GM13977 (cell line): ENCODE measurements at regions not wholly inside any gene's neighbourhood (a gene's known extent, or its start where the extent isn't known, plus 50 kb on each side); places are given as distances from the start of the nearest gene placed in this dataset.

ENCODE experiments used
- DNase-seq: peaks from one replicate; pipeline ENCODE4 v3.0.0; 2012; ENCODE audit warnings: low spot score
- in situ Hi-C: fragments of 300-500 bp; cut with MboI; formaldehyde crosslinking; loops from one replicate; pipeline ENCODE4 v1.12.0; 2022; ENCODE audit warnings: low sequenced_read_pairs, low pct_unique_long_range_greater_than_20kb, mixed read lengths, inconsistent platforms; ENCODE audit not compliant: unreplicated experiment
- TF ChIP-seq, protein P1 (sequence below): IDR thresholded peaks from 2 replicates; pipeline ENCODE4 v1.5.1; 2012; ENCODE audit warnings: mild to moderate bottlenecking, control low read depth; ENCODE audit not compliant: insufficient read depth; ENCODE audit errors: extremely low read depth, missing control alignments

GRCh38 chr5:125699860-125700259 lies 723.3 kb upstream of the GRAMD2B start:
- DNase-seq = no peak
- TF ChIP-seq, protein P1, sequence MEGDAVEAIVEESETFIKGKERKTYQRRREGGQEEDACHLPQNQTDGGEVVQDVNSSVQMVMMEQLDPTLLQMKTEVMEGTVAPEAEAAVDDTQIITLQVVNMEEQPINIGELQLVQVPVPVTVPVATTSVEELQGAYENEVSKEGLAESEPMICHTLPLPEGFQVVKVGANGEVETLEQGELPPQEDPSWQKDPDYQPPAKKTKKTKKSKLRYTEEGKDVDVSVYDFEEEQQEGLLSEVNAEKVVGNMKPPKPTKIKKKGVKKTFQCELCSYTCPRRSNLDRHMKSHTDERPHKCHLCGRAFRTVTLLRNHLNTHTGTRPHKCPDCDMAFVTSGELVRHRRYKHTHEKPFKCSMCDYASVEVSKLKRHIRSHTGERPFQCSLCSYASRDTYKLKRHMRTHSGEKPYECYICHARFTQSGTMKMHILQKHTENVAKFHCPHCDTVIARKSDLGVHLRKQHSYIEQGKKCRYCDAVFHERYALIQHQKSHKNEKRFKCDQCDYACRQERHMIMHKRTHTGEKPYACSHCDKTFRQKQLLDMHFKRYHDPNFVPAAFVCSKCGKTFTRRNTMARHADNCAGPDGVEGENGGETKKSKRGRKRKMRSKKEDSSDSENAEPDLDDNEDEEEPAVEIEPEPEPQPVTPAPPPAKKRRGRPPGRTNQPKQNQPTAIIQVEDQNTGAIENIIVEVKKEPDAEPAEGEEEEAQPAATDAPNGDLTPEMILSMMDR = no peak
- in situ Hi-C loops = no loop called here

- TF ChIP-seq, protein P1 = no peak
- in situ Hi-C loops = no loop called here
- no peak for DNase-seq
Measured at GRCh38 chr5:125700380-125700861, 722.8 kb upstream of the GRAMD2B start.

GRCh38 chr5:125703616-125704015 lies 719.6 kb upstream of the GRAMD2B start:
- in situ Hi-C loops = no loop called here
- TF ChIP-seq, protein P1 = no peak
- no peak for DNase-seq

DNA sequence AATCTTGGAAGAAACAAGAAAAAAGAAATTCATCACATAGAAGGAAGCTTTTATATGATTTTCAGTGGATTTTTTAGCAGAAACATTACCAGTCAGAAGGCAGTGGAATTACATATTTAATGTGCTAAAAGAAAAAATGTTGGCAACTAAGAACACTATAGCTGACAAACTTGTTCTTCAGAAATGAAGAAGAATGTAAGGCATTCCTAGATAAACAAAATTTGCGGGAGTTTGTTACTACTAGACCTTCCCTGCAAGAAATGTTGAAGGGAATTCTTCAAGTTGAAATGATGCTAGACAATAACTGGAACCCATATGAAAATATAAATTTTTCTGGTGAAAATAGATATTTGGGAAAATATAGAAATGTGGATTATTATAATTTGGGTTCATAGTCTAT lies 718.3 kb upstream of the GRAMD2B start:
- DNase-seq = no peak
- in situ Hi-C loops = no loop called here
- TF ChIP-seq, protein P1 = no peak

DNA sequence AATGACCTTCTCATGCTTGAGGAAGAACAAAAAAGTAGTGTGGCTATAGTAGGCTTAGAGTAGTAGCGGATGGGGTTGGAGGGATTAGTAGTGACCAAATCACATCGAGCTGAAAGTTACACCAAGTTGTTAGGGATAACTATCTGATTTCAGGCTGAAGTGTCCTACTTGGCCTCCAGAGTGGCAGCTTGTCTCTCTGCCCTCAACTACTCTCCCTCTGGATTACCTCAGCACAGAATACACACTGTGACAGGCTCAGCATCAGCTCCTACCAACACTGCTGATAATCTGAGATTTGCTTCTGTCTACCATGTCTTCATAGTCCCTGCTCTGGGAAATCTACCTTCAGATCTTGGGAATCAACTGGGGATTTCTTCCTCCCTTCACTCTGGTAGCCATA lies 714.6 kb upstream of the GRAMD2B start:
- in situ Hi-C loops = no loop called here
- no peak for DNase-seq
- TF ChIP-seq, protein P1 = no peak

GRCh38 chr5:125710745-125711144 lies 712.5 kb upstream of the GRAMD2B start:
- no peak for DNase-seq
- in situ Hi-C loops = no loop called here
- TF ChIP-seq, protein P1 = no peak

GRCh38 chr5:125712397-125712796 lies 710.8 kb upstream of the GRAMD2B start:
- DNase-seq = no peak
- TF ChIP-seq, protein P1 = no peak
- in situ Hi-C loops = no loop called here
